Panc1 (cell line): ENCODE measurements at regions not wholly inside any gene's neighbourhood (a gene's known extent, or its start where the extent isn't known, plus 50 kb on each side); places are given as distances from the start of the nearest gene placed in this dataset.
"Not testable (repeated sequence)": the region's sequence is repeated elsewhere in the genome, so short reads cannot be mapped to it uniquely, and the experiment has no call there.

Source experiments
- CTCF ChIP-seq: fragments of 450-650 bp; IDR thresholded peaks from 2 replicates; pipeline ENCODE4 v1.5.1; 2017; ENCODE audit warnings: mild to moderate bottlenecking
- POLR2AphosphoS5 ChIP-seq: IDR thresholded peaks from 2 replicates; pipeline ENCODE4 v1.6.1; 2012; ENCODE audit warnings: mild to moderate bottlenecking, low read depth, low read length, moderate library complexity
- SIN3A ChIP-seq: IDR thresholded peaks from 2 replicates; pipeline ENCODE4 v1.6.1; 2012; ENCODE audit warnings: low read depth, mild to moderate bottlenecking, low read length, moderate library complexity, borderline replicate concordance; ENCODE audit not compliant: insufficient read depth
- TCF7L2 ChIP-seq: IDR thresholded peaks from 2 replicates; pipeline ENCODE4 v1.6.1; 2011; ENCODE audit warnings: mild to moderate bottlenecking, low read depth, low read length, inconsistent platforms
- TF ChIP-seq, protein P1 (sequence below), 2 experiments: IDR thresholded peaks; 2 replicates each; pipeline ENCODE4 v1.6.1; 2011 to 2012; ENCODE audit warnings: low read depth in 2 of 2, control low read depth in 1 of 2, low read length in 1 of 2, mild to moderate bottlenecking in 1 of 2, moderate library complexity in 1 of 2; ENCODE audit not compliant: insufficient read depth in 1 of 2

- TF ChIP-seq CTCF, TCF7L2, POLR2AphosphoS5, SIN3A: not testable (repeated sequence)
- TF ChIP-seq, protein P1, sequence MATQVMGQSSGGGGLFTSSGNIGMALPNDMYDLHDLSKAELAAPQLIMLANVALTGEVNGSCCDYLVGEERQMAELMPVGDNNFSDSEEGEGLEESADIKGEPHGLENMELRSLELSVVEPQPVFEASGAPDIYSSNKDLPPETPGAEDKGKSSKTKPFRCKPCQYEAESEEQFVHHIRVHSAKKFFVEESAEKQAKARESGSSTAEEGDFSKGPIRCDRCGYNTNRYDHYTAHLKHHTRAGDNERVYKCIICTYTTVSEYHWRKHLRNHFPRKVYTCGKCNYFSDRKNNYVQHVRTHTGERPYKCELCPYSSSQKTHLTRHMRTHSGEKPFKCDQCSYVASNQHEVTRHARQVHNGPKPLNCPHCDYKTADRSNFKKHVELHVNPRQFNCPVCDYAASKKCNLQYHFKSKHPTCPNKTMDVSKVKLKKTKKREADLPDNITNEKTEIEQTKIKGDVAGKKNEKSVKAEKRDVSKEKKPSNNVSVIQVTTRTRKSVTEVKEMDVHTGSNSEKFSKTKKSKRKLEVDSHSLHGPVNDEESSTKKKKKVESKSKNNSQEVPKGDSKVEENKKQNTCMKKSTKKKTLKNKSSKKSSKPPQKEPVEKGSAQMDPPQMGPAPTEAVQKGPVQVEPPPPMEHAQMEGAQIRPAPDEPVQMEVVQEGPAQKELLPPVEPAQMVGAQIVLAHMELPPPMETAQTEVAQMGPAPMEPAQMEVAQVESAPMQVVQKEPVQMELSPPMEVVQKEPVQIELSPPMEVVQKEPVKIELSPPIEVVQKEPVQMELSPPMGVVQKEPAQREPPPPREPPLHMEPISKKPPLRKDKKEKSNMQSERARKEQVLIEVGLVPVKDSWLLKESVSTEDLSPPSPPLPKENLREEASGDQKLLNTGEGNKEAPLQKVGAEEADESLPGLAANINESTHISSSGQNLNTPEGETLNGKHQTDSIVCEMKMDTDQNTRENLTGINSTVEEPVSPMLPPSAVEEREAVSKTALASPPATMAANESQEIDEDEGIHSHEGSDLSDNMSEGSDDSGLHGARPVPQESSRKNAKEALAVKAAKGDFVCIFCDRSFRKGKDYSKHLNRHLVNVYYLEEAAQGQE (IDR thresholded peaks at IDR 0.05; ENCODE audit: insufficient read depth in 1 of 2, low read depth in 2 of 2, low read length in 1 of 2) = not testable (repeated sequence)
These were observed 74.4 kb upstream of the RPS6KA2 start for GRCh38 chr6:166701424-166701823.
